ENCODE measurements at regions not wholly inside any gene's neighbourhood (a gene's known extent, or its start where the extent isn't known, plus 50 kb on each side); places are given as distances from the start of the nearest gene placed in this dataset.

- H3K4me3 ChIP-seq: no peak overlapping the region
- TF ChIP-seq EZH2phosphoT487 (IDR thresholded peaks at IDR 0.05; ENCODE audit: insufficient read depth, low read depth): no peak
- TF ChIP-seq EZH2 (IDR thresholded peaks at IDR 0.05; ENCODE audit: insufficient read depth, poor library complexity, severe bottlenecking): no peak
- 40 to 47% methylated on average over 4 of the region's 4 CpGs for WGBS, 2 experiments (ENCODE audit: low coverage in 1 of 2, low lambda C conversion rate in 2 of 2, missing lambda C conversion rate in 2 of 2)
- no peaks in the 10 kb centered on the region for H3K9me2 ChIP-seq (ENCODE audit: insufficient read depth)
- H3K9ac ChIP-seq: no peak overlapping the region
- no peak for DNase-seq
- H3K9me3 ChIP-seq (ENCODE audit: low read depth): no peaks in the 10 kb centered on the region
- H3K4me1 ChIP-seq (ENCODE audit: insufficient read depth): no peaks in the 10 kb centered on the region
- no peaks in the 10 kb centered on the region for H3K79me2 ChIP-seq (ENCODE audit: insufficient read depth)
- H3K27me3 ChIP-seq (replicated peaks; ENCODE audit: insufficient read depth): no peaks in the 10 kb centered on the region
- no peaks in the 10 kb centered on the region for H3F3A ChIP-seq (ENCODE audit: insufficient read depth)
- H4K20me1 ChIP-seq (ENCODE audit: insufficient read depth): no peaks in the 10 kb centered on the region
- no peak overlapping the region for H3K27ac ChIP-seq
- H3K4me2 ChIP-seq (ENCODE audit: unreplicated experiment): no peak overlapping the region
- no peak overlapping the region for H2AFZ ChIP-seq
- no peaks in the 10 kb centered on the region for H3K36me3 ChIP-seq (ENCODE audit: low read depth)
- in situ Hi-C loops (cut with MboI): no loop called here
Observed at GRCh38 chr10:8403711-8404371, 349.4 kb downstream of the GATA3 start.

GRCh38 chr10:8404721-8405120 is 350.2 kb downstream of the GATA3 start:
- no peak overlapping the region for H3K4me3 ChIP-seq
- H3K9ac ChIP-seq: no peak overlapping the region
- H3K9me3 ChIP-seq (ENCODE audit: low read depth): no peaks in the 10 kb centered on the region
- no peaks in the 10 kb centered on the region for H3K9me2 ChIP-seq (ENCODE audit: insufficient read depth)
- 49 to 57% methylated on average over 1 of the region's 1 CpG for WGBS, 2 experiments (ENCODE audit: low coverage in 1 of 2, low lambda C conversion rate in 2 of 2, missing lambda C conversion rate in 2 of 2)
- no peak overlapping the region for H3K4me2 ChIP-seq (ENCODE audit: unreplicated experiment)
- H3F3A ChIP-seq (ENCODE audit: insufficient read depth): no peaks in the 10 kb centered on the region
- no peaks in the 10 kb centered on the region for H3K79me2 ChIP-seq (ENCODE audit: insufficient read depth)
- H3K27ac ChIP-seq: no peak overlapping the region
- no peak for DNase-seq
- TF ChIP-seq EZH2 (IDR thresholded peaks at IDR 0.05; ENCODE audit: insufficient read depth, poor library complexity, severe bottlenecking): no peak
- no peak for TF ChIP-seq EZH2phosphoT487 (IDR thresholded peaks at IDR 0.05; ENCODE audit: insufficient read depth, low read depth)
- no peaks in the 10 kb centered on the region for H3K4me1 ChIP-seq (ENCODE audit: insufficient read depth)
- no peaks in the 10 kb centered on the region for H3K27me3 ChIP-seq (replicated peaks; ENCODE audit: insufficient read depth)
- no peaks in the 10 kb centered on the region for H4K20me1 ChIP-seq (ENCODE audit: insufficient read depth)
- no peak overlapping the region for H2AFZ ChIP-seq
- in situ Hi-C loops (cut with MboI): no loop called here
- no peaks in the 10 kb centered on the region for H3K36me3 ChIP-seq (ENCODE audit: low read depth)

- Histone ChIP-seq H3K9me3 (ENCODE audit: low read depth) (no peaks in the 10 kb centered on the region), H3K4me3 (no peak overlapping the region), H3K9me2 (ENCODE audit: insufficient read depth) (no peaks in the 10 kb centered on the region), H3K4me1 (ENCODE audit: insufficient read depth) (no peaks in the 10 kb centered on the region), H3K79me2 (ENCODE audit: insufficient read depth) (no peaks in the 10 kb centered on the region), H3K4me2 (ENCODE audit: unreplicated experiment) (no peak overlapping the region), H3K27me3 (replicated peaks; ENCODE audit: insufficient read depth) (no peaks in the 10 kb centered on the region), H3K9ac (no peak overlapping the region), H4K20me1 (ENCODE audit: insufficient read depth) (no peaks in the 10 kb centered on the region), H3K27ac (no peak overlapping the region), H2AFZ (no peak overlapping the region), H3F3A (ENCODE audit: insufficient read depth) (no peaks in the 10 kb centered on the region), H3K36me3 (ENCODE audit: low read depth) (no peaks in the 10 kb centered on the region)
- 22 to 23% methylated on average over 6 of the region's 6 CpGs for WGBS, 2 experiments (ENCODE audit: low coverage in 1 of 2, low lambda C conversion rate in 2 of 2, missing lambda C conversion rate in 2 of 2)
- no peak for DNase-seq
- in situ Hi-C loops (cut with MboI): no loop called here
- no peak for TF ChIP-seq EZH2 (IDR thresholded peaks at IDR 0.05; ENCODE audit: insufficient read depth, poor library complexity, severe bottlenecking)
- no peak for TF ChIP-seq EZH2phosphoT487 (IDR thresholded peaks at IDR 0.05; ENCODE audit: insufficient read depth, low read depth)
Observed at GRCh38 chr10:8405596-8405995, 351.1 kb downstream of the GATA3 start.

GRCh38 chr10:8407501-8408021 is 353.1 kb downstream of the GATA3 start:
- DNase-seq: no peak
- Histone ChIP-seq H3K9me3 (ENCODE audit: low read depth) (no peaks in the 10 kb centered on the region), H3K79me2 (ENCODE audit: insufficient read depth) (no peaks in the 10 kb centered on the region), H3K4me1 (ENCODE audit: insufficient read depth) (no peaks in the 10 kb centered on the region), H3K27me3 (replicated peaks; ENCODE audit: insufficient read depth) (no peaks in the 10 kb centered on the region), H3K27ac (no peak overlapping the region), H3K9ac (no peak overlapping the region), H3K36me3 (ENCODE audit: low read depth) (no peaks in the 10 kb centered on the region), H4K20me1 (ENCODE audit: insufficient read depth) (no peaks in the 10 kb centered on the region), H3K4me3 (no peak overlapping the region), H3K4me2 (ENCODE audit: unreplicated experiment) (no peak overlapping the region), H3K9me2 (ENCODE audit: insufficient read depth) (no peaks in the 10 kb centered on the region), H2AFZ (no peak overlapping the region), H3F3A (ENCODE audit: insufficient read depth) (no peaks in the 10 kb centered on the region)
- no peak for TF ChIP-seq EZH2 (IDR thresholded peaks at IDR 0.05; ENCODE audit: insufficient read depth, poor library complexity, severe bottlenecking)
- TF ChIP-seq EZH2phosphoT487 (IDR thresholded peaks at IDR 0.05; ENCODE audit: insufficient read depth, low read depth): no peak
- in situ Hi-C loops (cut with MboI): no loop called here
